ENCODE measurements at regions not wholly inside any gene's neighbourhood (a gene's known extent, or its start where the extent isn't known, plus 50 kb on each side); places are given as distances from the start of the nearest gene placed in this dataset.

- Histone ChIP-seq H3K27me3 (ENCODE audit: control insufficient read depth, insufficient read depth, low read length) (no peaks in the 10 kb centered on the region), H3K4me3 (ENCODE audit: low read length) (no peak overlapping the region), H3K36me3 (ENCODE audit: control insufficient read depth, insufficient read depth, low read length) (no peaks in the 10 kb centered on the region), H3K9me3 (ENCODE audit: control insufficient read depth, insufficient read depth, low read length) (no peaks in the 10 kb centered on the region), H3K4me1 (ENCODE audit: control insufficient read depth, insufficient read depth, low read length) (no peaks in the 10 kb centered on the region), H3K27ac (ENCODE audit: low read length) (no peak overlapping the region)
- no CpG with 5 or more reads among the region's 2 CpGs for WGBS (ENCODE audit: insufficient coverage, insufficient read length)
- DNase-seq (ENCODE audit: low read depth, low spot score), result no peak
Observed at GRCh38 chr18:73778032-73778359, 369.6 kb downstream of the FBXO15 start.

- H3K4me3 ChIP-seq (ENCODE audit: low read length), result no peak overlapping the region
- no peaks in the 10 kb centered on the region for H3K4me1 ChIP-seq (ENCODE audit: control insufficient read depth, insufficient read depth, low read length)
- WGBS (ENCODE audit: insufficient coverage, insufficient read length), result no CpG with 5 or more reads among the region's 1 CpG
- H3K36me3 ChIP-seq (ENCODE audit: control insufficient read depth, insufficient read depth, low read length), result no peaks in the 10 kb centered on the region
- DNase-seq (ENCODE audit: low read depth, low spot score), result no peak
- no peaks in the 10 kb centered on the region for H3K9me3 ChIP-seq (ENCODE audit: control insufficient read depth, insufficient read depth, low read length)
- H3K27me3 ChIP-seq (ENCODE audit: control insufficient read depth, insufficient read depth, low read length), result no peaks in the 10 kb centered on the region
- no peak overlapping the region for H3K27ac ChIP-seq (ENCODE audit: low read length)
Observed at GRCh38 chr18:73777356-73778031, 370.1 kb downstream of the FBXO15 start.

GRCh38 chr18:73774811-73775509 lies 372.7 kb downstream of the FBXO15 start:
- H3K9me3 ChIP-seq (ENCODE audit: control insufficient read depth, insufficient read depth, low read length), result no peaks in the 10 kb centered on the region
- H3K36me3 ChIP-seq (ENCODE audit: control insufficient read depth, insufficient read depth, low read length), result no peaks in the 10 kb centered on the region
- no peak for DNase-seq (ENCODE audit: low read depth, low spot score)
- no peaks in the 10 kb centered on the region; the same call in 1 of the 2 replicates for H3K4me1 ChIP-seq (ENCODE audit: control insufficient read depth, insufficient read depth, low read length)
- no peak overlapping the region for H3K4me3 ChIP-seq (ENCODE audit: low read length)
- no CpG with 5 or more reads among the region's 17 CpGs for WGBS (ENCODE audit: insufficient coverage, insufficient read length)
- no peak overlapping the region for H3K27ac ChIP-seq (ENCODE audit: low read length)
- H3K27me3 ChIP-seq (ENCODE audit: control insufficient read depth, insufficient read depth, low read length), result no peaks in the 10 kb centered on the region

GRCh38 chr18:73768043-73768442 lies 379.6 kb downstream of the FBXO15 start:
- Histone ChIP-seq H3K36me3 (ENCODE audit: control insufficient read depth, insufficient read depth, low read length) (no peaks in the 10 kb centered on the region), H3K27ac (ENCODE audit: low read length) (no peak overlapping the region), H3K27me3 (ENCODE audit: control insufficient read depth, insufficient read depth, low read length) (no peaks in the 10 kb centered on the region), H3K4me1 (ENCODE audit: control insufficient read depth, insufficient read depth, low read length) (no peaks in the 10 kb centered on the region; the same call in 1 of the 2 replicates), H3K9me3 (ENCODE audit: control insufficient read depth, insufficient read depth, low read length) (no peaks in the 10 kb centered on the region), H3K4me3 (ENCODE audit: low read length) (no peak overlapping the region)
- WGBS (ENCODE audit: insufficient coverage, insufficient read length), result no CpG with 5 or more reads among the region's 6 CpGs
- DNase-seq (ENCODE audit: low read depth, low spot score), result no peak

GRCh38 chr18:73766910-73767515 lies 380.6 kb downstream of the FBXO15 start:
- H3K4me1 ChIP-seq (ENCODE audit: control insufficient read depth, insufficient read depth, low read length), result no peaks in the 10 kb centered on the region; the same call in 1 of the 2 replicates
- DNase-seq (ENCODE audit: low read depth, low spot score), result no peak
- no peak overlapping the region for H3K4me3 ChIP-seq (ENCODE audit: low read length)
- no peak overlapping the region for H3K27ac ChIP-seq (ENCODE audit: low read length)
- H3K27me3 ChIP-seq (ENCODE audit: control insufficient read depth, insufficient read depth, low read length), result no peaks in the 10 kb centered on the region
- no CpG with 5 or more reads among the region's 8 CpGs for WGBS (ENCODE audit: insufficient coverage, insufficient read length)
- H3K36me3 ChIP-seq (ENCODE audit: control insufficient read depth, insufficient read depth, low read length), result no peaks in the 10 kb centered on the region
- H3K9me3 ChIP-seq (ENCODE audit: control insufficient read depth, insufficient read depth, low read length), result no peaks in the 10 kb centered on the region

- H3K27ac ChIP-seq (ENCODE audit: low read length), result no peak overlapping the region
- H3K27me3 ChIP-seq (ENCODE audit: control insufficient read depth, insufficient read depth, low read length), result no peaks in the 10 kb centered on the region
- no CpG with 5 or more reads among the region's 2 CpGs for WGBS (ENCODE audit: insufficient coverage, insufficient read length)
- no peak for DNase-seq (ENCODE audit: low read depth, low spot score)
- no peaks in the 10 kb centered on the region for H3K9me3 ChIP-seq (ENCODE audit: control insufficient read depth, insufficient read depth, low read length)
- H3K36me3 ChIP-seq (ENCODE audit: control insufficient read depth, insufficient read depth, low read length), result no peaks in the 10 kb centered on the region
- no peak overlapping the region for H3K4me3 ChIP-seq (ENCODE audit: low read length)
- no peaks in the 10 kb centered on the region for H3K4me1 ChIP-seq (ENCODE audit: control insufficient read depth, insufficient read depth, low read length)
Observed at GRCh38 chr18:73758446-73758845, 389.2 kb downstream of the FBXO15 start.

GRCh38 chr18:73756256-73757091 lies 391.2 kb downstream of the FBXO15 start:
- Histone ChIP-seq H3K4me3 (ENCODE audit: low read length) (no peak overlapping the region), H3K36me3 (ENCODE audit: control insufficient read depth, insufficient read depth, low read length) (no peaks in the 10 kb centered on the region), H3K4me1 (ENCODE audit: control insufficient read depth, insufficient read depth, low read length) (no peaks in the 10 kb centered on the region), H3K9me3 (ENCODE audit: control insufficient read depth, insufficient read depth, low read length) (no peaks in the 10 kb centered on the region), H3K27me3 (ENCODE audit: control insufficient read depth, insufficient read depth, low read length) (no peaks in the 10 kb centered on the region), H3K27ac (ENCODE audit: low read length) (no peak overlapping the region)
- no peak for DNase-seq (ENCODE audit: low read depth, low spot score)
- no CpG with 5 or more reads among the region's 24 CpGs for WGBS (ENCODE audit: insufficient coverage, insufficient read length)

- H3K27me3 ChIP-seq (ENCODE audit: control insufficient read depth, insufficient read depth, low read length), result no peaks in the 10 kb centered on the region
- H3K36me3 ChIP-seq (ENCODE audit: control insufficient read depth, insufficient read depth, low read length), result no peaks in the 10 kb centered on the region
- DNase-seq (ENCODE audit: low read depth, low spot score), result no peak
- no CpG with 5 or more reads among the region's 2 CpGs for WGBS (ENCODE audit: insufficient coverage, insufficient read length)
- no peak overlapping the region for H3K27ac ChIP-seq (ENCODE audit: low read length)
- H3K4me1 ChIP-seq (ENCODE audit: control insufficient read depth, insufficient read depth, low read length), result no peaks in the 10 kb centered on the region
- H3K9me3 ChIP-seq (ENCODE audit: control insufficient read depth, insufficient read depth, low read length), result no peaks in the 10 kb centered on the region
- no peak overlapping the region for H3K4me3 ChIP-seq (ENCODE audit: low read length)
Observed at GRCh38 chr18:73752965-73753364, 394.7 kb downstream of the FBXO15 start.

GRCh38 chr18:73752546-73752945 lies 395.1 kb downstream of the FBXO15 start:
- no peak for DNase-seq (ENCODE audit: low read depth, low spot score)
- WGBS (ENCODE audit: insufficient coverage, insufficient read length), result no CpG with 5 or more reads among the region's 4 CpGs
- Histone ChIP-seq H3K4me3 (ENCODE audit: low read length) (no peak overlapping the region), H3K27me3 (ENCODE audit: control insufficient read depth, insufficient read depth, low read length) (no peaks in the 10 kb centered on the region), H3K4me1 (ENCODE audit: control insufficient read depth, insufficient read depth, low read length) (no peaks in the 10 kb centered on the region), H3K9me3 (ENCODE audit: control insufficient read depth, insufficient read depth, low read length) (no peaks in the 10 kb centered on the region), H3K36me3 (ENCODE audit: control insufficient read depth, insufficient read depth, low read length) (no peaks in the 10 kb centered on the region), H3K27ac (ENCODE audit: low read length) (no peak overlapping the region)

GRCh38 chr18:73750052-73750451 lies 397.6 kb downstream of the FBXO15 start:
- no CpG with 5 or more reads among the region's 5 CpGs for WGBS (ENCODE audit: insufficient coverage, insufficient read length)
- Histone ChIP-seq H3K27ac (ENCODE audit: low read length) (no peak overlapping the region), H3K36me3 (ENCODE audit: control insufficient read depth, insufficient read depth, low read length) (no peaks in the 10 kb centered on the region), H3K9me3 (ENCODE audit: control insufficient read depth, insufficient read depth, low read length) (no peaks in the 10 kb centered on the region), H3K27me3 (ENCODE audit: control insufficient read depth, insufficient read depth, low read length) (no peaks in the 10 kb centered on the region), H3K4me1 (ENCODE audit: control insufficient read depth, insufficient read depth, low read length) (no peaks in the 10 kb centered on the region), H3K4me3 (ENCODE audit: low read length) (no peak overlapping the region)
- no peak for DNase-seq (ENCODE audit: low read depth, low spot score)

All from iPS DF 6.9 (cell line).